ENCODE measurements at regions not wholly inside any gene's neighbourhood (a gene's known extent, or its start where the extent isn't known, plus 50 kb on each side); places are given as distances from the start of the nearest gene placed in this dataset.

DNA sequence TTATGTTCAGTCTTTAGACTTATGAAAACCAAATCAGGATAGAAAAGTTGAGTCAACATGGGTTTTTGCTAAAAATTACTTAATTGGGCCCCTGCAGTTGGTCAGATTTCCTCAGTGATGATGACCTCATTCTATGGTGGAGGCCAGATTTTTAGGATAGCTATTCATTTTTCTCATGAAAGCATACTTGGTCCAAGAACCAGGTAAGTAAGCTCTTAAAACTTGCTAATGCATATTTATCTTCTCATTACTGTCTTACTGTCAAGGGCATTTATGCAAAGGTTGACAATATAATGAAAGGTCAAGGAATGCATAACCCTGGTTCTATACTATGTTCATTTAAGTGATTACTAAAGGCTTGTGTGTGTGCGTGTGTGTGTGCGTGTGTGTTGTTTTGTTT, 650.6 kb downstream of the SATB2 start:
- H3K36me3 ChIP-seq (ENCODE audit: control insufficient read depth in 2 of 2, extremely low read depth in 1 of 2, insufficient read depth in 2 of 2, low read length in 2 of 2) = no peaks in the 10 kb centered on the region
- TF ChIP-seq EZH2 (IDR thresholded peaks at IDR 0.05; ENCODE audit: low read length) = no peak
- TF ChIP-seq, protein P1, sequence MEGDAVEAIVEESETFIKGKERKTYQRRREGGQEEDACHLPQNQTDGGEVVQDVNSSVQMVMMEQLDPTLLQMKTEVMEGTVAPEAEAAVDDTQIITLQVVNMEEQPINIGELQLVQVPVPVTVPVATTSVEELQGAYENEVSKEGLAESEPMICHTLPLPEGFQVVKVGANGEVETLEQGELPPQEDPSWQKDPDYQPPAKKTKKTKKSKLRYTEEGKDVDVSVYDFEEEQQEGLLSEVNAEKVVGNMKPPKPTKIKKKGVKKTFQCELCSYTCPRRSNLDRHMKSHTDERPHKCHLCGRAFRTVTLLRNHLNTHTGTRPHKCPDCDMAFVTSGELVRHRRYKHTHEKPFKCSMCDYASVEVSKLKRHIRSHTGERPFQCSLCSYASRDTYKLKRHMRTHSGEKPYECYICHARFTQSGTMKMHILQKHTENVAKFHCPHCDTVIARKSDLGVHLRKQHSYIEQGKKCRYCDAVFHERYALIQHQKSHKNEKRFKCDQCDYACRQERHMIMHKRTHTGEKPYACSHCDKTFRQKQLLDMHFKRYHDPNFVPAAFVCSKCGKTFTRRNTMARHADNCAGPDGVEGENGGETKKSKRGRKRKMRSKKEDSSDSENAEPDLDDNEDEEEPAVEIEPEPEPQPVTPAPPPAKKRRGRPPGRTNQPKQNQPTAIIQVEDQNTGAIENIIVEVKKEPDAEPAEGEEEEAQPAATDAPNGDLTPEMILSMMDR (optimal IDR thresholded peaks at IDR 0.05 in 1 of 3, IDR thresholded peaks at IDR 0.05 in 1 of 3, conservative IDR thresholded peaks at IDR 0.05 in 1 of 3; ENCODE audit: extremely low read depth in 1 of 3, insufficient read depth in 2 of 3, low read length in 3 of 3) = no peak
- no peak overlapping the region for H3K4me3 ChIP-seq (ENCODE audit: control insufficient read depth in 2 of 3, extremely low read depth in 1 of 3, insufficient read depth in 2 of 3, low read depth in 1 of 3, low read length in 3 of 3)
- no peaks in the 10 kb centered on the region for H3K9me1 ChIP-seq (ENCODE audit: control insufficient read depth, extremely low read depth, insufficient read depth, low read length)
- dilution Hi-C loops (cut with MboI; ENCODE audit: extremely low pct_ligation_motif_present, low sequenced_read_pairs) = no loop called here
- no peak for FAIRE-seq
- H3K9me3 ChIP-seq (ENCODE audit: control insufficient read depth, low read depth, low read length) = no peaks in the 10 kb centered on the region
- no peak overlapping the region for H3K9ac ChIP-seq (ENCODE audit: control insufficient read depth, extremely low read depth, insufficient read depth, low read length)
- no peak for DNase-seq (ENCODE audit: low read depth, low spot score)
- H4K20me1 ChIP-seq (ENCODE audit: control insufficient read depth, extremely low read depth, insufficient read depth, low read length) = no peaks in the 10 kb centered on the region
- no peaks in the 10 kb centered on the region for H3K27me3 ChIP-seq (ENCODE audit: control insufficient read depth, extremely low read depth, insufficient read depth, low read length)
- no peak overlapping the region for H2AFZ ChIP-seq (ENCODE audit: control insufficient read depth, low read length)
- H3K4me2 ChIP-seq (ENCODE audit: control insufficient read depth, extremely low read depth, insufficient read depth, low read depth, low read length) = no peak overlapping the region
- H3K4me1 ChIP-seq (ENCODE audit: control insufficient read depth, extremely low read depth, insufficient read depth, low read length) = no peaks in the 10 kb centered on the region
- H3K79me2 ChIP-seq (ENCODE audit: control insufficient read depth, insufficient read depth, low read length) = no peaks in the 10 kb centered on the region
- H3K27ac ChIP-seq (ENCODE audit: control insufficient read depth, insufficient read depth, low read length) = no peak overlapping the region

DNA sequence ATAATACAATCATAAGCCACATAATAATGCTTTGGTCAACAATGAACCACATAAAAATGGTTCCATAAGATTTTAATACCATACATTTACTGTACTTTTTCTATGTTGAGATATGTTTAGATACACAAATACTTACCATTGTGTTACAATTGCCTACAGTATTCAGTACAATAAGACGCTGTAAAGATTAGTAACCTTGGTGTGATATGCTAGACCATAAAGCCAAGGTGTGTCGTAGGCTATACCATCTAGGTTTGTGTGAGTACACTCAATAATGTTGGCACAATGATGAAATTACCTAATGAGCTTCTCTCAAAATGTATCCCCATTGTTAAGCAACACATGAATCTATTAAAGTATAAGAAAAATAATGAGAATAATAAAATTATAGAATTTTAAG, 662.3 kb downstream of the SATB2 start:
- no peaks in the 10 kb centered on the region for H3K9me1 ChIP-seq (ENCODE audit: control insufficient read depth, extremely low read depth, insufficient read depth, low read length)
- no peak overlapping the region for H3K4me2 ChIP-seq (ENCODE audit: control insufficient read depth, extremely low read depth, insufficient read depth, low read depth, low read length)
- H3K9me3 ChIP-seq (ENCODE audit: control insufficient read depth, low read depth, low read length) = no peaks in the 10 kb centered on the region
- DNase-seq (ENCODE audit: low read depth, low spot score) = no peak
- no peak for FAIRE-seq
- H3K27me3 ChIP-seq (ENCODE audit: control insufficient read depth, extremely low read depth, insufficient read depth, low read length) = no peaks in the 10 kb centered on the region
- H3K4me3 ChIP-seq (ENCODE audit: control insufficient read depth in 2 of 3, extremely low read depth in 1 of 3, insufficient read depth in 2 of 3, low read depth in 1 of 3, low read length in 3 of 3) = no peak overlapping the region
- no peaks in the 10 kb centered on the region for H3K4me1 ChIP-seq (ENCODE audit: control insufficient read depth, extremely low read depth, insufficient read depth, low read length)
- no peak overlapping the region for H3K9ac ChIP-seq (ENCODE audit: control insufficient read depth, extremely low read depth, insufficient read depth, low read length)
- dilution Hi-C loops (cut with MboI; ENCODE audit: extremely low pct_ligation_motif_present, low sequenced_read_pairs) = no loop called here
- no peak overlapping the region for H3K27ac ChIP-seq (ENCODE audit: control insufficient read depth, insufficient read depth, low read length)
- H3K36me3 ChIP-seq (ENCODE audit: control insufficient read depth in 2 of 2, extremely low read depth in 1 of 2, insufficient read depth in 2 of 2, low read length in 2 of 2) = no peaks in the 10 kb centered on the region
- H3K79me2 ChIP-seq (ENCODE audit: control insufficient read depth, insufficient read depth, low read length) = no peaks in the 10 kb centered on the region
- no peak for TF ChIP-seq EZH2 (IDR thresholded peaks at IDR 0.05; ENCODE audit: low read length)
- TF ChIP-seq, protein P1 (optimal IDR thresholded peaks at IDR 0.05 in 1 of 3, IDR thresholded peaks at IDR 0.05 in 1 of 3, conservative IDR thresholded peaks at IDR 0.05 in 1 of 3; ENCODE audit: extremely low read depth in 1 of 3, insufficient read depth in 2 of 3, low read length in 3 of 3) = no peak
- H2AFZ ChIP-seq (ENCODE audit: control insufficient read depth, low read length) = no peak overlapping the region
- no peaks in the 10 kb centered on the region for H4K20me1 ChIP-seq (ENCODE audit: control insufficient read depth, extremely low read depth, insufficient read depth, low read length)

Data from keratinocyte (primary cell).